Left lung (tissue), 4 donors: ENCODE measurements at regions not wholly inside any gene's neighbourhood (a gene's known extent, or its start where the extent isn't known, plus 50 kb on each side); places are given as distances from the start of the nearest gene placed in this dataset.

ENCODE experiments used
- ATAC-seq: fragments of 200-7000 bp; cut with Tn5 transposase; one replicate; pipeline ENCODE4 v1.9.1; 2020; ENCODE audit warnings: moderate library complexity
- DNase-seq, 4 donors: peaks; one replicate each; pipeline ENCODE4 v3.0.0-alpha.2; 2013 to 2020
- H3K27ac ChIP-seq, 2 donors: fragments of 200-600 bp; sonication (generic) in 1 of 2; one replicate each; pipeline versions ENCODE4 v1.5.0 to v1.8.0; 2020 to 2021
- H3K27me3 ChIP-seq, 2 donors: fragments of 200-600 bp; sonication (generic) in 1 of 2; one replicate each; pipeline versions ENCODE4 v1.5.0 to v1.8.0; 2020 to 2021
- H3K36me3 ChIP-seq, 2 donors: fragments of 200-600 bp; sonication (generic) in 1 of 2; one replicate each; pipeline versions ENCODE4 v1.5.0 to v1.8.0; 2020 to 2021
- H3K4me1 ChIP-seq, 2 donors: fragments of 200-600 bp; one replicate each; pipeline ENCODE4 v1.8.0; 2021
- H3K4me3 ChIP-seq, 2 donors: fragments of 200-600 bp; sonication (generic) in 1 of 2; one replicate each; pipeline versions ENCODE4 v1.5.0 to v1.8.0; 2020 to 2021; ENCODE audit warnings: mild to moderate bottlenecking in 1 of 2
- H3K9me3 ChIP-seq, 2 donors: fragments of 200-600 bp; sonication (generic) in 1 of 2; one replicate each; pipeline versions ENCODE4 v1.5.0 to v1.8.0; 2020 to 2021
- CTCF ChIP-seq, 2 donors: fragments of 200-600 bp; sonication (generic) in 1 of 2; IDR thresholded peaks; one replicate each; pipeline versions ENCODE4 v1.5.0 to v1.8.0; 2021; ENCODE audit warnings: antibody characterized with exemption in 2 of 2
- intact Hi-C, 2 donors: fragments of 100-400 bp; cut with DNase I; formaldehyde crosslinking; loops; one replicate each; pipeline versions ENCODE4 v1.11.2 to v1.14.2; 2022
- donor health status: DM: no; HTN: yes; CAD: no.
- donor health status: DM: no; HTN: no; CAD: no.

DNA sequence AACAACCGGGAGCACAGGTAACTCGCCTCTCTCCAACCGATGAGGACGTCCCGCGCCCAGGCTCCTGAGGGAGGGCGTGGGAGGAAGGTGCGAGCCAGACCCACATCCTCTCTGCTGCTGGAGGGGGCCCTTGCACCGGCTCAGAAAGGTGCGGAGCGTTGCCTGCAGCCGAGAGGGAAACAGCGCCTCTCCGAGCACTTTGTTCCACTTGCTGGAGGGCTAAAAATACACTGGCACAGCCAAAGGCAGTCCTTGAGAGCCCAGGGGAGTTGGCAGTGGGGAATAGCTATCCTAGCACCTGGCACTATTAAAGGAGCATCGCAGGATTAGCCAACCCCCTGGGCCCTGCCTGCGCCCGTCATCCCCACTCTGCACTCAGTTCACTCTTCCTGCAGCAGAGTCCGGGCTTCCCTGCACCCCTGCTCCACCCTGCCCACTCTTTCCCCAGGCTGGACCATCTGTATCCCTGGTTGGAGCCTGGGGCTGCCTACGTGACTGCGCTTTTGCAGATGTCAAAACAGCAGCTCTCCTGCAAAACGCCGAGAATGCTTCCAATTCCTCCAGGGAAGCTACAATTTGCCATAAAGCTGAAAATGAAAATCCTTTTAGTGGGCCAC, 108.9 kb downstream of the SNX5 start:
- intact Hi-C loops: no loop called here
- DNase-seq (peak in 1 of 4 donors; percentile 79), ATAC-seq (peak; percentile 88)
- Histone ChIP-seq H3K4me1 (peaks cover 6 to 13% of the 10 kb centered on the region in 2 donors), H3K27me3 (no peaks in the 10 kb centered on the region), H3K27ac (no peak overlapping the region), H3K36me3 (no peaks in the 10 kb centered on the region), H3K4me3 (no peak overlapping the region), H3K9me3 (no peaks in the 10 kb centered on the region)
- no peak for TF ChIP-seq CTCF (IDR thresholded peaks at IDR 0.05)

DNA sequence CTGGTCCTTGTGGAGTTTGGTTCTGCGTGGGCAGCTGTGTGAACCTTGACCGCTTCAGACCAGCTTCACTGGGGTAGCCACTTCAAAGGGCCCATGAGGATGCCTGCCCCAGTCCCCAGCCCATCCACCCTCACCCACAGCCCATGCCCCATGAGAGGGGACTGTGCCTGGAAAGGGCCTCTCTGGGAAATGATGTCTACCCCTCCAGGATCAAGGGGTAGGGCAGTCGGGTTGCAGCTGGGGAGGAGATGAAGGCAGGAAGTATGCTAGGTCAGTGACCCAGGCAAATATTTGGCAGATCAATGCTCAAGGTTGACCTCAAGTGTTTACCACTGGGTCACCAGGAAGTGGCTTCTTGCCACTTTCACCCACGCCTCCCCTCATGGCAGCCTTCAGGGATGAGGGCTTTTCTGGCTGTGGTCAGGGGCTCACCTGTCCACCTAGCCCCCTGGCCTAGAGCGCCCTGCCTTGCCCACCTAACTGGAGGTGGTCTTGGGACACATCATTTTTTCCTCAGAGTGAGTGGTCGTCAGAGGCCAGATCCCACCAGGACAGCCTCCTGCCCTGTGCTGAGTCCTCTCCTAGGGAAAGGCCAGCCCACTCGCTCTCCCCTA, 109.5 kb downstream of the SNX5 start:
- intact Hi-C loops: no loop called here
- peak; percentile 21 for ATAC-seq
- H3K27me3 ChIP-seq: no peaks in the 10 kb centered on the region
- H3K36me3 ChIP-seq: no peaks in the 10 kb centered on the region
- no peak for DNase-seq
- TF ChIP-seq CTCF (IDR thresholded peaks at IDR 0.05): no peak
- no peaks in the 10 kb centered on the region for H3K9me3 ChIP-seq
- H3K27ac ChIP-seq: no peak overlapping the region
- no peak overlapping the region for H3K4me3 ChIP-seq
- H3K4me1 ChIP-seq: peaks cover 6 to 13% of the 10 kb centered on the region in 2 donors

DNA sequence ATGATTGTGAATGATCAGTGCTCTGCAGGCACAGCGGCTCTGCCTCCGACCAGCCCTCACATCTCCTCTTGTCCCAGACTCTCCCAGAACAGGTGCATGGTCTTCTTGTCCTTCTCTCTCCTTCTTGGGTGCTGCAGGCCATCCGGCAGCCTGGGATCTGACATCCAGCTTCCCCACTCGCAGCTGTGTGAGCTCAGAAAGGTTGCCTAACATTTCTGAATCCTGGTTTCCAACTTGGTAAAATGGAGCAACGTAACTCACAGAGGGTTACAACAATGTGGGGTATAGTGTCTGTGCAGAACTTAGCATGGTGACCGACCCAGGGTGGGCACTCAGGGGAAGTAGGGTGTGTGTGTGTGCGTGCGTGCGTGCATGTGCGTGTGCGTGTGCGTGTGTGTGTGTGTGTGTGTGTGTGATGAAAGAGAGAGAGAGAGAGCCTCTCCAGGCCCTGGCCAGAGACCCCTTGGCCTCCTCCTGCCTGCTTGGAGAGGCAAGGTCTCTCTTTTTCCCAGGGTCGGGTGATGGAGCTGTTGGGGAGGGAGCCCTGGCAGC, 110.1 kb downstream of the SNX5 start:
- intact Hi-C loops: no loop called here

GRCh38 chr20:17857639-17858449, 110.8 kb downstream of the SNX5 start:
- DNase-seq: no peak
- H3K4me3 ChIP-seq: no peak overlapping the region
- intact Hi-C loops: no loop called here
- H3K4me1 ChIP-seq: peaks cover 6 to 10% of the 10 kb centered on the region in 2 donors
- H3K27me3 ChIP-seq: no peaks in the 10 kb centered on the region
- no peaks in the 10 kb centered on the region for H3K36me3 ChIP-seq
- H3K9me3 ChIP-seq: no peaks in the 10 kb centered on the region
- H3K27ac ChIP-seq: no peak overlapping the region
- no peak for ATAC-seq
- TF ChIP-seq CTCF (IDR thresholded peaks at IDR 0.05): no peak

More for the DNA sequence above, 110.1 kb downstream of the SNX5 start:
- DNase-seq (no peak), ATAC-seq (no peak)
- Histone ChIP-seq H3K4me1 (peaks cover 6 to 13% of the 10 kb centered on the region in 2 donors), H3K27ac (no peak overlapping the region), H3K27me3 (no peaks in the 10 kb centered on the region), H3K4me3 (no peak overlapping the region), H3K9me3 (no peaks in the 10 kb centered on the region), H3K36me3 (no peaks in the 10 kb centered on the region)
- no peak for TF ChIP-seq CTCF (IDR thresholded peaks at IDR 0.05)
